Mesenchymal stem cell (in vitro differentiated cells and primary cell): ENCODE measurements at regions not wholly inside any gene's neighbourhood (a gene's known extent, or its start where the extent isn't known, plus 50 kb on each side); places are given as distances from the start of the nearest gene placed in this dataset.
"Not testable (repeated sequence)": the region's sequence is repeated elsewhere in the genome, so short reads cannot be mapped to it uniquely, and the experiment has no call there.

Experiments
- DNase-seq: peaks from one replicate; pipeline ENCODE4 v3.0.0-alpha.2; 2013
- H2AFZ ChIP-seq: one replicate; pipeline ENCODE4 v1.6.1; 2013; ENCODE audit warnings: low read depth, mild to moderate bottlenecking, control low read depth, inconsistent platforms, low read length, moderate library complexity
- H2AK5ac ChIP-seq: 2 replicates; pipeline ENCODE4 v1.6.1; 2013; ENCODE audit warnings: low read length, moderate library complexity, mild to moderate bottlenecking, inconsistent platforms; ENCODE audit not compliant: severe bottlenecking
- H2BK120ac ChIP-seq: one replicate; pipeline ENCODE4 v1.6.1; 2013; ENCODE audit warnings: low read depth, mild to moderate bottlenecking, inconsistent platforms, low read length, moderate library complexity
- H2BK12ac ChIP-seq, 2 experiments: one replicate each; pipeline ENCODE4 v1.6.1; 2013; ENCODE audit warnings: inconsistent platforms in 2 of 2, low read length in 2 of 2, mild to moderate bottlenecking in 2 of 2, moderate library complexity in 2 of 2, control low read depth in 1 of 2
- H2BK15ac ChIP-seq: one replicate; pipeline ENCODE4 v1.6.1; 2013; ENCODE audit warnings: mild to moderate bottlenecking, low read depth, inconsistent platforms; ENCODE audit not compliant: poor library complexity, severe bottlenecking
- H2BK5ac ChIP-seq: 2 replicates; pipeline ENCODE4 v1.6.1; 2013; ENCODE audit warnings: low read depth, mild to moderate bottlenecking, low read length, control low read depth, inconsistent platforms; ENCODE audit not compliant: poor library complexity, severe bottlenecking
- H3K14ac ChIP-seq, 2 experiments: one replicate each; pipeline ENCODE4 v1.6.1; 2013; ENCODE audit warnings: inconsistent platforms in 2 of 2, low read length in 2 of 2, control low read depth in 1 of 2, mild to moderate bottlenecking in 1 of 2, moderate library complexity in 1 of 2
- H3K18ac ChIP-seq, 2 experiments: one replicate each; pipeline ENCODE4 v1.6.1; 2013; ENCODE audit warnings: inconsistent platforms in 2 of 2, low read length in 2 of 2, control low read depth in 1 of 2, low read depth in 1 of 2, mild to moderate bottlenecking in 1 of 2
- H3K23ac ChIP-seq, 2 experiments: one replicate each; pipeline ENCODE4 v1.6.1; 2013; ENCODE audit warnings: inconsistent platforms in 2 of 2, low read length in 2 of 2, mild to moderate bottlenecking in 2 of 2, moderate library complexity in 2 of 2, control low read depth in 1 of 2
- H3K27ac ChIP-seq: 2 replicates; pipeline ENCODE4 v1.5.1; 2013; ENCODE audit warnings: mild to moderate bottlenecking, moderate library complexity, low read length, control low read depth, inconsistent platforms; ENCODE audit not compliant: poor library complexity, severe bottlenecking
- H3K27me3 ChIP-seq, 2 experiments: 2 replicates each; pipeline versions ENCODE4 v1.6.1 to v1.7.0; 2013; ENCODE audit warnings: low read length in 2 of 2, mild to moderate bottlenecking in 2 of 2, moderate library complexity in 2 of 2, control low read depth in 1 of 2, inconsistent platforms in 1 of 2; ENCODE audit not compliant: control insufficient read depth in 1 of 2, insufficient read depth in 1 of 2
- H3K36me3 ChIP-seq, 2 experiments: 2 replicates each; pipeline versions ENCODE4 v1.6.1 to v1.7.0; 2013; ENCODE audit warnings: low read length in 2 of 2, control low read depth in 1 of 2, inconsistent platforms in 1 of 2, low read depth in 1 of 2, mild to moderate bottlenecking in 1 of 2; ENCODE audit not compliant: insufficient read depth in 2 of 2, control insufficient read depth in 1 of 2
- H3K4ac ChIP-seq, 2 experiments: one replicate each; pipeline ENCODE4 v1.6.1; 2013; ENCODE audit warnings: inconsistent platforms in 2 of 2, low read length in 2 of 2, mild to moderate bottlenecking in 2 of 2, moderate library complexity in 2 of 2, control low read depth in 1 of 2, low read depth in 1 of 2
- H3K4me1 ChIP-seq: 2 replicates; pipeline ENCODE4 v1.6.1; 2013; ENCODE audit warnings: low read depth, low read length, control low read depth; ENCODE audit not compliant: control insufficient read depth, insufficient read depth
- H3K4me2 ChIP-seq: 2 replicates; pipeline ENCODE4 v1.6.1; 2013; ENCODE audit warnings: low read length, mild to moderate bottlenecking, inconsistent platforms; ENCODE audit not compliant: poor library complexity, severe bottlenecking
- H3K4me3 ChIP-seq, 2 experiments: 2 replicates each; pipeline versions ENCODE4 v1.5.1 to v1.7.0; 2013; ENCODE audit warnings: low read length in 2 of 2, mild to moderate bottlenecking in 2 of 2, control low read depth in 1 of 2, low read depth in 1 of 2; ENCODE audit not compliant: insufficient read depth in 1 of 2
- H3K79me1 ChIP-seq: replicated peaks from 2 replicates; pipeline ENCODE4 v1.6.1; 2013; ENCODE audit warnings: mild to moderate bottlenecking, control low read depth, low read length, inconsistent platforms; ENCODE audit not compliant: poor library complexity, severe bottlenecking
- H3K9ac ChIP-seq: 2 replicates; pipeline ENCODE4 v1.7.0; 2013; ENCODE audit warnings: mild to moderate bottlenecking, low read length, moderate library complexity
- H3K9me3 ChIP-seq: 2 replicates; pipeline ENCODE4 v1.7.0; 2013; ENCODE audit warnings: mild to moderate bottlenecking, low read length; ENCODE audit not compliant: control insufficient read depth
- H4K8ac ChIP-seq: one replicate; pipeline ENCODE4 v1.6.1; 2013; ENCODE audit warnings: inconsistent platforms, mild to moderate bottlenecking, low read length, moderate library complexity
- H4K91ac ChIP-seq: one replicate; pipeline ENCODE4 v1.6.1; 2013; ENCODE audit warnings: mild to moderate bottlenecking, low read length, inconsistent platforms
- WGBS: methylation state at CpG from one replicate; pipeline ENCODE4 v1.1.7; 2013; ENCODE audit warnings: mixed read lengths; 5-methylcytosine and 5-hydroxymethylcytosine counted together

DNA sequence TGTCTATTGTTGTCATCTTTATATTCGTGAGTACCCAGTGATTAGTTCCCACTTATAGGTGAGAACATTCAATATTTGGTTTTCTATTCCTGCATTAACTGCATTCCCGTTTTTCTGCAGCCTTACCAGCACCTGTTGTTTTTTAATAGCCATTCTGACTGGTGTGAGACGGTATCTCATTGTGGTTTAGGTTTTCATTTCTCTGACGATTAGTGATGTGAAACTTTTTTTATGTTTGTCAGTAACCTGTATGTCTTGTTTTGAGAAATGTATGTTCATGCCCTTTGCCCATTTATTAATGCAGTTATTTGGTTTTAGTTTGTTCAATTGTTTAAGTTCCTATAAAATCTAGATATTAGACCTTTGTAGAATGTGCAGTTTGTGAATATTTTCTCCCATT, 546.0 kb upstream of the RORB start:
- no peak overlapping the region for H3K14ac ChIP-seq
- peaks cover 2% of the 10 kb centered on the region for H3K9me3 ChIP-seq
- WGBS: 76% methylated on average over 3 of the region's 4 CpGs
- H3K79me1 ChIP-seq: no peaks in the 10 kb centered on the region
- no peak overlapping the region for H2AFZ ChIP-seq
- no peak overlapping the region for H4K91ac ChIP-seq
- no peak overlapping the region for H3K23ac ChIP-seq
- no peak overlapping the region for H2BK5ac ChIP-seq
- no peak overlapping the region for H3K27ac ChIP-seq
- no peaks in the 10 kb centered on the region for H3K36me3 ChIP-seq
- no peak overlapping the region for H2BK120ac ChIP-seq
- H3K27me3 ChIP-seq: no peaks in the 10 kb centered on the region
- no peak overlapping the region for H2BK12ac ChIP-seq
- H2AK5ac ChIP-seq: no peak overlapping the region
- no peak overlapping the region for H3K18ac ChIP-seq
- no peak overlapping the region for H3K4me3 ChIP-seq
- no peak overlapping the region for H4K8ac ChIP-seq
- no peak overlapping the region for H3K9ac ChIP-seq
- H3K4ac ChIP-seq: no peak overlapping the region
- H3K4me2 ChIP-seq: no peak overlapping the region
- DNase-seq: no peak
- no peaks in the 10 kb centered on the region for H3K4me1 ChIP-seq
- H2BK15ac ChIP-seq: no peak overlapping the region

DNA sequence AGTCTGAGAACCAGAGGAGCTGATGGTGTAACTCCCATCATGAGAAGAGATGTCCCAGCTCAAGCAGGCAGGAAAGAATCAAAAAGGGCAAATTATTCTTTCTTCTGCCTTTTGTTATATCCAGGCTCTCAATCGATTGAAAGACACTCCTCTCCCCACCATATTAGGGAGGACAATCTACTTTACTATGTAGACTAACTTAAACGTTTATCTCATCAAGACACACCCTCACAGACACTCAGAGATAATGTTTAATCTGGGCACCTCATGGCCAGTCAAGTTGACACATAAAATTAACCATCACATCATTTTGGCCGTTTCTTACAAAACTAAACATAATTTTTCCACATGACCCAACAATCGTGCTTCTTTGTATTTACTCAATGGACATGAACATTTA, 534.3 kb upstream of the RORB start:
- H2AK5ac ChIP-seq: no peak overlapping the region
- no peak overlapping the region for H4K8ac ChIP-seq
- no peak overlapping the region for H3K14ac ChIP-seq
- no peak overlapping the region for H3K4me2 ChIP-seq
- H2BK12ac ChIP-seq: no peak overlapping the region
- H4K91ac ChIP-seq: no peak overlapping the region
- DNase-seq: no peak
- 84% methylated on average over 4 of the region's 4 CpGs for WGBS
- no peak overlapping the region for H3K4me3 ChIP-seq
- H2BK15ac ChIP-seq: no peak overlapping the region
- no peak overlapping the region for H2BK5ac ChIP-seq
- H3K9me3 ChIP-seq: no peaks in the 10 kb centered on the region
- H3K79me1 ChIP-seq: no peaks in the 10 kb centered on the region
- no peak overlapping the region for H3K9ac ChIP-seq
- H3K4ac ChIP-seq: no peak overlapping the region
- no peaks in the 10 kb centered on the region for H3K36me3 ChIP-seq
- H3K27me3 ChIP-seq: no peaks in the 10 kb centered on the region
- H3K18ac ChIP-seq: no peak overlapping the region
- H2AFZ ChIP-seq: no peak overlapping the region
- no peak overlapping the region for H3K27ac ChIP-seq
- no peaks in the 10 kb centered on the region for H3K4me1 ChIP-seq
- H2BK120ac ChIP-seq: no peak overlapping the region
- H3K23ac ChIP-seq: no peak overlapping the region

DNA sequence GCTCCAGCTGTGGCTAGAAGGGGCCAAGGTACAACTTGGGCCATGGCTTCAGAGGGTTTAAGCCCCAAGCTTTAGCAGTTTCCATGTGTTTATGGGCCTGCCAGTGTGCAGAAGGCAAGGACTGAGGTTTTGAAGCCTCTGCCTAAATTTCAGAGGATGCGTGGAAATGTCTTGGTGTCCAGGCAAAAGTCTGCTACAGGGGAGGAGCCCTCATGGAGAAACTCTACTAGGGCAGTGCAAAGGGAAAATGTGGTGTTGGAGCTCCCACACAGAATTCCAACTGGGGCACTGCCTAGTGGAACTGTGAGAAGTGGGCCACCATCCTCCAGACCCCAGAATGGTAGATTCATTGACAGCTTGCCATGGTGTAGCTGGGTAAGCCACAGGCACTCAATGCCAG, 527.2 kb upstream of the RORB start:
- Histone ChIP-seq H3K18ac (no peak overlapping the region), H2AFZ (no peak overlapping the region), H2AK5ac (no peak overlapping the region), H3K4me3 (no peak overlapping the region), H3K27ac (no peak overlapping the region), H3K4me1 (no peaks in the 10 kb centered on the region), H3K9me3 (peaks cover 21% of the 10 kb centered on the region), H3K9ac (no peak overlapping the region), H4K91ac (no peak overlapping the region), H3K79me1 (no peaks in the 10 kb centered on the region), H3K23ac (no peak overlapping the region), H2BK120ac (no peak overlapping the region), H3K4ac (no peak overlapping the region), H3K4me2 (no peak overlapping the region), H2BK5ac (no peak overlapping the region), H3K36me3 (no peaks in the 10 kb centered on the region), H4K8ac (no peak overlapping the region), H3K27me3 (no peaks in the 10 kb centered on the region), H2BK12ac (no peak overlapping the region), H2BK15ac (no peak overlapping the region), H3K14ac (no peak overlapping the region)
- WGBS: 80% methylated on average over 1 of the region's 1 CpG
- DNase-seq: no peak

GRCh38 chr9:73976424-73976823, 520.7 kb upstream of the RORB start:
- not testable (repeated sequence) for H3K27me3 ChIP-seq, H3K79me1 ChIP-seq, H3K4ac ChIP-seq, H3K9me3 ChIP-seq, H2BK15ac ChIP-seq, H3K14ac ChIP-seq, H3K4me2 ChIP-seq, H2AK5ac ChIP-seq, H2BK120ac ChIP-seq, H4K8ac ChIP-seq, H2BK5ac ChIP-seq, DNase-seq, H3K9ac ChIP-seq, H3K18ac ChIP-seq, H2AFZ ChIP-seq, H3K27ac ChIP-seq, H2BK12ac ChIP-seq, H3K36me3 ChIP-seq, H3K4me3 ChIP-seq, H4K91ac ChIP-seq, H3K4me1 ChIP-seq, H3K23ac ChIP-seq
- 73% methylated on average over 3 of the region's 3 CpGs for WGBS
